Right ventricle myocardium inferior (tissue), 1 donor: ENCODE measurements at regions not wholly inside any gene's neighbourhood (a gene's known extent, or its start where the extent isn't known, plus 50 kb on each side); places are given as distances from the start of the nearest gene placed in this dataset.

Experiments used
- ATAC-seq: fragments of 200-7000 bp; cut with Tn5 transposase; one replicate; pipeline ENCODE4 v1.9.1; 2020; ENCODE audit warnings: mild to moderate bottlenecking, moderate library complexity
- DNase-seq: peaks from one replicate; pipeline ENCODE4 v3.0.0; 2021; ENCODE audit errors: missing footprints
- intact Hi-C: fragments of 100-400 bp; cut with DNase I; formaldehyde crosslinking; loops from one replicate; pipeline ENCODE4 v1.11.0; 2022
- donor health status: DM: no; HTN: yes; CAD: no; lungs with severe emphysema.

- DNase-seq: no peak
Measured at GRCh38 chr20:50280851-50281655, 90.4 kb downstream of the CEBPB start.

GRCh38 chr20:50281831-50282591 lies 91.4 kb downstream of the CEBPB start:
- DNase-seq (no peak), ATAC-seq (no peak)
- intact Hi-C loops: loop anchor here (5.0 kb wide), 1 partner anchor 180 kb away; no protein-coding TSS in a partner anchor

More at GRCh38 chr20:50280851-50281655, 90.4 kb downstream of the CEBPB start:
- intact Hi-C loops: loop anchor here (5.0 kb wide), 1 partner anchor 181 kb away; no protein-coding TSS in a partner anchor
- no peak for ATAC-seq

- intact Hi-C loops: loop anchor here (5.0 kb wide), 1 partner anchor 180 kb away; no protein-coding TSS in a partner anchor
Measured at GRCh38 chr20:50282592-50283241, 92.1 kb downstream of the CEBPB start.

DNA sequence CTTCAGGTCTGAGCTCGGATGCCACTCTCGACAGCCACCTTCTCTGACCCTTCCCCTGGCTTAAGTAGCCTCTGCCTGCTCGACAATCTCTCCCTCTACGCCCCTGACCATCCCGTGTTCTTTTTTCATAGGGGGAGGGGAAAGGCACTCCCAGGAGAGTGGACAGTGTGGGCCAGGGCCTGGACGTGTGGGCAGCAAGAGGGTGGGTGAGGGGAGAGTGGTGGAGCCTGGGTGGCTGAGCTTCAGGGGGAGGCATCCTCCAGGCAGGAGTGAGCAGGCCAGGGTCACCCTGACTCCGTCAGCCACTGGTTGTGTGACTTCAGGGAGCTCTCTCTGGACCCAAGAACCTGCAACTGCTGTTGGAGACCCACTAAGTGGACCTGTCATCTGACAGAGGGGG lies 92.7 kb downstream of the CEBPB start:
- no peak for ATAC-seq
- intact Hi-C loops: loop anchor here (5.0 kb wide), 1 partner anchor 179 kb away; no protein-coding TSS in a partner anchor

More at GRCh38 chr20:50282592-50283241, 92.1 kb downstream of the CEBPB start:
- ATAC-seq: no peak
- no peak for DNase-seq

GRCh38 chr20:50283922-50284810 lies 93.5 kb downstream of the CEBPB start:
- intact Hi-C loops: loop anchor here (2.0 to 5.0 kb wide), 2 partner anchors 21 to 178 kb away; no protein-coding TSS in a partner anchor
- DNase-seq: peak; percentile 88
- peak; percentile 7 for ATAC-seq

More for the DNA sequence above, 92.7 kb downstream of the CEBPB start:
- no peak for DNase-seq

GRCh38 chr20:50284811-50285375 lies 94.3 kb downstream of the CEBPB start:
- ATAC-seq: peak; percentile 34
- intact Hi-C loops: loop anchor here (2.0 to 5.0 kb wide), 2 partner anchors 20 to 177 kb away; no protein-coding TSS in a partner anchor

DNA sequence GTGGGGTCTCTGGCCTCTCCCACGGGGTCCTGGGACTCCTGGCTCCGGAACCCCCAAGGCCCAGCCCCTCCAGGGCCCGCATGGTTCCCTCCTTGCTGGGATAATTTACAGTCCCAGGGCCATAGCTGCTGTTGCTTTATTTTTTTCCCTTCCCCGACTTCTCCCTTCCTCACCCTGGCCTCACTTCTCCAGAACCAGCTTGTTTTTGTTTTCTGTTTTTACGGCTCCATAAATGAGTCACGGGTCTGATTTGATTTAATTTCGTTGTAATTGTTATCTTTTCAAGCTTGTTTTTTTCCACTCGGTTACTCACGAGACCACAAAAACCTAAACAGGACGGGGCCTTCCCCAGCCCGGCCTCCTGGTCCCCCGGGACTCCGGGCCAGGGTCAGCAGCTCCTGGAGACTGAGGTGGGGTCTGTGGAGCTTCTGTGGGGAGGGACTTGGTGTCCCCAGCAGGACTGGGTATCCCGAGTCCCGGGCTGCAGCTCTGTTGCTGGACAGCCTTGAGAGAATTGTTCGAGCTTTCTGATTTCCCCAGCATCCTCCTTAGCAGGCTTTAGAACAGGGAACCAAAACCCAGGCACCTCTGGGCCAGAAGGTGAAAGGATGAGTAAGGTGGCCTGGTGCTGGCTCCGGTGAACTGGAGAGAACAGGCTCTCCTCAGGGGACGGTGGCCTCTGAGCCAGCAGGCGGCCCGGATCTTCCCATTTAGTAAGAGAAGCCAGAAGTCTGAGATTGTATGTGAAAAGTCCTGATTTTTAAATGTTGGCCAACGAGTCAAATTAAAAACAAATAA lies 94.9 kb downstream of the CEBPB start:
- intact Hi-C loops: loop anchor here (2.0 kb wide), 1 partner anchor 19 kb away; no protein-coding TSS in a partner anchor
- DNase-seq (no peak), ATAC-seq (no peak)

More at GRCh38 chr20:50284811-50285375, 94.3 kb downstream of the CEBPB start:
- DNase-seq: no peak

GRCh38 chr20:50286174-50286511 lies 95.5 kb downstream of the CEBPB start:
- DNase-seq (no peak), ATAC-seq (no peak)
- intact Hi-C loops: no loop called here

GRCh38 chr20:50286609-50287008 lies 96.0 kb downstream of the CEBPB start:
- DNase-seq: no peak
- intact Hi-C loops: no loop called here
- ATAC-seq: peak; percentile 66

DNA sequence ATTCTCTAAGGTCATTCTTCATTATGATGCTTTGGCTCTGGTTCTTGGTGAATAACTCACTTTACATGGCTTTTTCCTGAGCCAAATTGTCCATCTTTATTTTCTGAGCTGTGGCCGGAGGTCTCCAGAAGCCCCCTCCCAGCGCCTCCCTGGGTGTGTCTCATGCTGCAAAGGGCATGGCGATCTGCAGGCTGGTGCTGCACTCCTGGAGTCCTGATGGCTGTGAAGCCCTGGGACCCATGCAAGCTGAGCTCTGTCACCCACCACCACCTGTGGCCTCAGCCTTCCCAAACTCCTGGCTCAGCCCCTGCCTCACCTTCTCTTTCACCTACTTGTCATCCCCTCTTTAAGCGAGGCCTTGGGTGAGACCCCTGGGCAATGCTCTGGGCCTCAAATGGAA lies 96.9 kb downstream of the CEBPB start:
- DNase-seq: no peak
- intact Hi-C loops: no loop called here
- ATAC-seq: no peak

DNA sequence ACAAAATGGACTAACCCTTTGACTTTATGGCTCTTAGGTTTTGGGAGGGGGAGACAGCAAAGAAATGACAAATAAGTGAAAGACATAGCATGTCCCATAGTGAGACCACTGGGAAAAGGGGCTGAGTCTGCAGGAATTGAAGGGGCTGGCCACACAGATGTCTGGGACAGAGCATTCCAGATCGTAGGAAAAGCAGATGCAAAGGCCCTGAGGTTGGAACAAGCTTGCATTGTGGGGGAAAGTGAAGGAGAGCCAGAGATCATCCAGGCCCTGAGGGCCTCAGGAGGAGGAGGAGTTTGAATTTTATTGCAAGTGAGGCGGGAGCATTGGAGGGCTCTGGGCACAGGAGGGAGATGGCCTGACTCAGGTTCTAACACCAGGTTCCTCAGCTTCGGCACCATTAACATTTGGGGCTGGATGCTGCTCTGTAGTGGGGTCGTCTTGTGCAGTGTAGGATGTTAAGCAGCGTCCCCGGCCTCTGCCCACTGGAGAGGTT lies 97.5 kb downstream of the CEBPB start:
- DNase-seq (no peak), ATAC-seq (no peak)
- intact Hi-C loops: no loop called here

GRCh38 chr20:50289581-50289980 lies 99.0 kb downstream of the CEBPB start:
- peak; percentile 20 for DNase-seq
- ATAC-seq: no peak
- intact Hi-C loops: no loop called here

- intact Hi-C loops: no loop called here
- DNase-seq (no peak), ATAC-seq (no peak)
Measured at GRCh38 chr20:50290112-50290511, 99.5 kb downstream of the CEBPB start.

DNA sequence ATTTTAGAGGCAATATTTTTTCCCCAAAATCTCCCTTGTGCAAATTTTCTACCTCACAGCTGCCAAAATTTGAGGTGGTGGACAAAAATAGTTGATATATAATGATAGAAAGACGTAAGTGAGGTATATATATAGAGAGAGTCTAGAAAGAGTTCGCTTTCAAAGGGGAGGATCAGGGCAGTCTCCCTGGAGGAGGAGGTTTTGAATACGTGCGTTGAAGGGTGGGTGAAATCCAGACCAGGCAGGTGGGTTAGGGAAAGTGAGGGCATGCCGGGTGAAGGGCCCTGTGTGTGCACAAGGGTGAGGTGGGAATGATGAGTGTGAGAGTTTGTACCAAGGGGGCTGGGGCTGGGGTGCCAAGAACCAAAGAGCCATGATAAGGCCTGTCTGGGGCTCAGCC lies 100.2 kb downstream of the CEBPB start:
- DNase-seq (no peak), ATAC-seq (no peak)
- intact Hi-C loops: no loop called here

- intact Hi-C loops: no loop called here
- DNase-seq (peak; percentile 56), ATAC-seq (no peak)
Measured at GRCh38 chr20:50291254-50292078, 100.8 kb downstream of the CEBPB start.

DNA sequence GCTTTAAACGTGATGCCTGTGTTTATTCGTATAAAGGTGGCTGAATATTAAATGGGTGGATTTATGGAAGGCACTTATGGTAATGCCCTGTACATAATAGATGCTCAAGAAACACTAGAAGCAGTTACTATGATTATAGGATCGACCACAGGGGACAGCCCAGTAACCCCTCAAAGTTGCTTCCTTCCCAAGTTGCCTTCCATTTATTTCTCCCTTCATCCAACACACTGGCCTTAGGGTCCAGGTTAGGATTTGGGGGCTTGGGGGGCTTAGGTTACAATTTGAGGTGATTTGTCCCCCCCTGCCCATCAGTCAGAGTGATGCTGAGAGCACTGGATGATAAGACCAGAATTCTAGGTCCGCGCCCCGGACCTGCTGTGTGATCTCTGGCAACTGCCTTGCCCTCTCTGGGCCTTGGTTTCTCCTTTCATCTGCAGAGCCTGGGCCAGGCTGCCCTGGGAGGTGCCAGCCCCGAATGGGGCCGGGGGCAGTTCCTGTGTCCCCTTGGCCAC lies 101.5 kb downstream of the CEBPB start:
- ATAC-seq: no peak
- peak; percentile 37 for DNase-seq
- intact Hi-C loops: no loop called here
